ENCODE measurements at regions not wholly inside any gene's neighbourhood (a gene's known extent, or its start where the extent isn't known, plus 50 kb on each side); places are given as distances from the start of the nearest gene placed in this dataset.

GRCh38 chr3:177580437-177580836, 383.2 kb upstream of the TBL1XR1 start:
- no peaks in the 10 kb centered on the region for H3K27me3 ChIP-seq
- TF ChIP-seq POLR2AphosphoS5 (IDR thresholded peaks at IDR 0.05) (no peak), POLR2A (IDR thresholded peaks at IDR 0.05) (no peak), CTCF (IDR thresholded peaks at IDR 0.05) (no peak), EP300 (IDR thresholded peaks at IDR 0.05) (no peak)
- H3K4me3 ChIP-seq = no peak overlapping the region
- H3K9me3 ChIP-seq = no peaks in the 10 kb centered on the region
- intact Hi-C loops (cut with DNase I) = no loop called here
- peaks cover 0 to 4% (median 0%) of the 10 kb centered on the region in 4 donors for H3K4me1 ChIP-seq
- 73 to 91% methylated on average over 2 of the region's 2 CpGs for WGBS, 2 donors
- H3K36me3 ChIP-seq = no peaks in the 10 kb centered on the region
- H3K27ac ChIP-seq = no peak overlapping the region
- no peak for DNase-seq

- intact Hi-C loops (cut with DNase I) = no loop called here
- H3K36me3 ChIP-seq = no peaks in the 10 kb centered on the region
- no peaks in the 10 kb centered on the region for H3K9me3 ChIP-seq
- peaks cover 0 to 12% (median 0%) of the 10 kb centered on the region in 4 donors for H3K4me1 ChIP-seq
- no peak overlapping the region for H3K4me3 ChIP-seq
- 32 to 66% methylated on average over 3 of the region's 3 CpGs for WGBS, 2 donors
- H3K27me3 ChIP-seq = no peaks in the 10 kb centered on the region
- TF ChIP-seq POLR2AphosphoS5 (IDR thresholded peaks at IDR 0.05) = no peak
- TF ChIP-seq CTCF (IDR thresholded peaks at IDR 0.05) = no peak
- TF ChIP-seq EP300 (IDR thresholded peaks at IDR 0.05) = no peak
- no peak for DNase-seq
- H3K27ac ChIP-seq = no peak overlapping the region
Observed at GRCh38 chr3:177585271-177585670, 388.0 kb upstream of the TBL1XR1 start.

GRCh38 chr3:177589041-177589650, 391.9 kb upstream of the TBL1XR1 start:
- Histone ChIP-seq H3K9me3 (no peaks in the 10 kb centered on the region), H3K4me3 (no peak overlapping the region), H3K27me3 (no peaks in the 10 kb centered on the region), H3K4me1 (peaks cover 0 to 17% (median 0%) of the 10 kb centered on the region in 4 donors), H3K36me3 (no peaks in the 10 kb centered on the region), H3K27ac (peak overlapping the region in 1 of 4 donors; percentile 81)
- TF ChIP-seq POLR2A (IDR thresholded peaks at IDR 0.05) (no peak), CTCF (IDR thresholded peaks at IDR 0.05) (no peak), POLR2AphosphoS5 (IDR thresholded peaks at IDR 0.05) (no peak), EP300 (IDR thresholded peaks at IDR 0.05) (no peak)
- DNase-seq = no peak
- WGBS, 2 donors = 87 to 88% methylated on average over 3 of the region's 3 CpGs
- intact Hi-C loops (cut with DNase I) = no loop called here

- no peak for DNase-seq
Observed at GRCh38 chr3:177589911-177590381, 392.7 kb upstream of the TBL1XR1 start.

GRCh38 chr3:177590826-177591225, 393.5 kb upstream of the TBL1XR1 start:
- Histone ChIP-seq H3K9me3 (no peaks in the 10 kb centered on the region), H3K4me1 (peaks cover 0 to 32% (median 11%) of the 10 kb centered on the region in 4 donors), H3K4me3 (no peak overlapping the region), H3K36me3 (no peaks in the 10 kb centered on the region), H3K27me3 (no peaks in the 10 kb centered on the region), H3K27ac (peak overlapping the region; percentile 10 to 81 (median 36))
- intact Hi-C loops (cut with DNase I) = loop anchor here (10.0 kb wide), 1 partner anchor 396 kb away; the partner anchor contains the start of gene TBL1XR1
- no peak for DNase-seq
- TF ChIP-seq POLR2A (IDR thresholded peaks at IDR 0.05) = no peak
- TF ChIP-seq POLR2AphosphoS5 (IDR thresholded peaks at IDR 0.05) = no peak
- TF ChIP-seq CTCF (IDR thresholded peaks at IDR 0.05) = no peak
- 46 to 67% methylated on average over 1 of the region's 1 CpG for WGBS, 2 donors

More at GRCh38 chr3:177589911-177590381, 392.7 kb upstream of the TBL1XR1 start:
- TF ChIP-seq EP300 (IDR thresholded peaks at IDR 0.05) (no peak), POLR2AphosphoS5 (IDR thresholded peaks at IDR 0.05) (peak in 1 of 4 donors; percentile 38)
- WGBS, 2 donors = 55 to 71% methylated on average over 4 of the region's 4 CpGs
- Histone ChIP-seq H3K27me3 (no peaks in the 10 kb centered on the region), H3K4me1 (peaks cover 0 to 23% (median 3%) of the 10 kb centered on the region in 4 donors), H3K27ac (peak overlapping the region in 1 of 4 donors; percentile 81), H3K4me3 (no peak overlapping the region), H3K36me3 (no peaks in the 10 kb centered on the region), H3K9me3 (no peaks in the 10 kb centered on the region)
- intact Hi-C loops (cut with DNase I) = loop anchor here (10.0 kb wide), 1 partner anchor 395 kb away; the partner anchor contains the start of gene TBL1XR1
